ENCODE measurements at regions not wholly inside any gene's neighbourhood (a gene's known extent, or its start where the extent isn't known, plus 50 kb on each side); places are given as distances from the start of the nearest gene placed in this dataset.
"Not testable (repeated sequence)": the region's sequence is repeated elsewhere in the genome, so short reads cannot be mapped to it uniquely, and the experiment has no call there.

- Histone ChIP-seq H3K27ac (replicated peaks) (no peak overlapping the region), H3K4me1 (peaks cover 5% of the 10 kb centered on the region), H3K27me3 (ENCODE audit: low read depth) (no peaks in the 10 kb centered on the region), H3K36me3 (no peaks in the 10 kb centered on the region), H3K4me3 (no peak overlapping the region), H3K9me3 (replicated peaks) (no peaks in the 10 kb centered on the region)
- DNase-seq = no peak
- TF ChIP-seq, protein P1, sequence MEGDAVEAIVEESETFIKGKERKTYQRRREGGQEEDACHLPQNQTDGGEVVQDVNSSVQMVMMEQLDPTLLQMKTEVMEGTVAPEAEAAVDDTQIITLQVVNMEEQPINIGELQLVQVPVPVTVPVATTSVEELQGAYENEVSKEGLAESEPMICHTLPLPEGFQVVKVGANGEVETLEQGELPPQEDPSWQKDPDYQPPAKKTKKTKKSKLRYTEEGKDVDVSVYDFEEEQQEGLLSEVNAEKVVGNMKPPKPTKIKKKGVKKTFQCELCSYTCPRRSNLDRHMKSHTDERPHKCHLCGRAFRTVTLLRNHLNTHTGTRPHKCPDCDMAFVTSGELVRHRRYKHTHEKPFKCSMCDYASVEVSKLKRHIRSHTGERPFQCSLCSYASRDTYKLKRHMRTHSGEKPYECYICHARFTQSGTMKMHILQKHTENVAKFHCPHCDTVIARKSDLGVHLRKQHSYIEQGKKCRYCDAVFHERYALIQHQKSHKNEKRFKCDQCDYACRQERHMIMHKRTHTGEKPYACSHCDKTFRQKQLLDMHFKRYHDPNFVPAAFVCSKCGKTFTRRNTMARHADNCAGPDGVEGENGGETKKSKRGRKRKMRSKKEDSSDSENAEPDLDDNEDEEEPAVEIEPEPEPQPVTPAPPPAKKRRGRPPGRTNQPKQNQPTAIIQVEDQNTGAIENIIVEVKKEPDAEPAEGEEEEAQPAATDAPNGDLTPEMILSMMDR (IDR thresholded peaks at IDR 0.05; ENCODE audit: borderline replicate concordance) = no peak
- intact Hi-C loops (cut with micrococcal nuclease) = no loop called here
Observed at GRCh38 chr15:81893182-81893835, 152.5 kb downstream of the MEX3B start.

- H3K27me3 ChIP-seq (ENCODE audit: low read depth) = no peaks in the 10 kb centered on the region
- H3K4me1 ChIP-seq = peaks cover 5% of the 10 kb centered on the region
- TF ChIP-seq, protein P1 (IDR thresholded peaks at IDR 0.05; ENCODE audit: borderline replicate concordance) = no peak
- no peak overlapping the region for H3K4me3 ChIP-seq
- no peaks in the 10 kb centered on the region for H3K36me3 ChIP-seq
- intact Hi-C loops (cut with micrococcal nuclease) = no loop called here
- no peaks in the 10 kb centered on the region for H3K9me3 ChIP-seq (replicated peaks)
- DNase-seq = no peak
- no peak overlapping the region for H3K27ac ChIP-seq (replicated peaks)
Observed at GRCh38 chr15:81890496-81890895, 155.3 kb downstream of the MEX3B start.

GRCh38 chr15:81889485-81889881 is 156.3 kb downstream of the MEX3B start:
- TF ChIP-seq, protein P1 (IDR thresholded peaks at IDR 0.05; ENCODE audit: borderline replicate concordance) = no peak
- intact Hi-C loops (cut with micrococcal nuclease) = no loop called here
- Histone ChIP-seq H3K4me3 (no peak overlapping the region), H3K9me3 (replicated peaks) (no peaks in the 10 kb centered on the region), H3K27ac (replicated peaks) (no peak overlapping the region), H3K27me3 (ENCODE audit: low read depth) (no peaks in the 10 kb centered on the region), H3K36me3 (no peaks in the 10 kb centered on the region), H3K4me1 (peaks cover 5% of the 10 kb centered on the region)
- no peak for DNase-seq

DNA sequence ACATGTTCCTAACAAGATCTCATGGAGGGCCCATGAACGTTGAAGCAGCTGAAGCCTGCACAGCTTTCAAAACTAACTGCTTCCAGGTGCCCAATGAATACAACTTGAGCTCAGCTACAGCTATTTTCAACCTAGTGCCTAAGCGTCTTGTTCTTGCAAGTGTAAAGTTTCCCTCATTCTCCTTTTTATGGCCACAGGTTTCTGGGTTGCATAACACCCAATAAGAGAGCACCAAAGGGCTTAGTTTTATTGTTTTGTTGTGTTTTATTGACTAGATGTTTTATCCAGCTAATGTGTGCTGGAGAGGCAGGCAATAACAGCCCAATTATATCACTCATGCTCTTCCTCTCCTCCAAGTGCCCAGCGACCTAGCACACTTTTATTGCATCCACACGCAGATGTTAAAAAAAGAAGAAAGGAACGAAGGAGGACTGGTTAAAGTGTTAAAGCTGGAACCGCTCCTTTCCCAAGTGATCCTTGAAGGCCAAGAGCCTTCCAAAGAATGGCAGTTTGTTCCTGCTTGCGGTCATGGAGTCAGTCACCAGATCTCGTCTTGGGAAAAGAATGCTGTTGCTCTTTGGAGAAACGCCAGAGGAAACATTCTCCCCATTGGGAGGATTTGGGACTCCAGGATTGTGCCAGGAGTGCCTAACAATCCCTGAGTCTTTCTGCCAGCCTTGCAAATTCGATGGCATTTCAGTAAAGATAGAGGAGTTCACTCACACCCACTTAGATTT is 156.9 kb downstream of the MEX3B start:
- Histone ChIP-seq H3K27me3 (ENCODE audit: low read depth) (no peaks in the 10 kb centered on the region), H3K36me3 (no peaks in the 10 kb centered on the region), H3K4me1 (peaks cover 5% of the 10 kb centered on the region), H3K9me3 (replicated peaks) (no peaks in the 10 kb centered on the region), H3K4me3 (no peak overlapping the region), H3K27ac (replicated peaks) (no peak overlapping the region)
- DNase-seq = no peak
- intact Hi-C loops (cut with micrococcal nuclease) = no loop called here
- TF ChIP-seq, protein P1 (IDR thresholded peaks at IDR 0.05; ENCODE audit: borderline replicate concordance) = no peak

- Histone ChIP-seq H3K9me3 (replicated peaks) (no peaks in the 10 kb centered on the region), H3K27ac (replicated peaks) (no peak overlapping the region), H3K36me3 (no peaks in the 10 kb centered on the region), H3K4me3 (no peak overlapping the region), H3K4me1 (peaks cover 5% of the 10 kb centered on the region), H3K27me3 (ENCODE audit: low read depth) (no peaks in the 10 kb centered on the region)
- TF ChIP-seq, protein P1 (IDR thresholded peaks at IDR 0.05; ENCODE audit: borderline replicate concordance) = no peak
- DNase-seq = no peak
- intact Hi-C loops (cut with micrococcal nuclease) = no loop called here
Observed at GRCh38 chr15:81887912-81888311, 157.9 kb downstream of the MEX3B start.

- H3K27ac ChIP-seq (replicated peaks); H3K4me3 ChIP-seq; DNase-seq; H3K4me1 ChIP-seq; H3K27me3 ChIP-seq (ENCODE audit: low read depth); H3K36me3 ChIP-seq; intact Hi-C loops (cut with micrococcal nuclease); H3K9me3 ChIP-seq (replicated peaks): not testable (repeated sequence)
Observed at GRCh38 chr15:81887188-81887587, 158.6 kb downstream of the MEX3B start.
